IMR-90 (cell line): ENCODE measurements at regions not wholly inside any gene's neighbourhood (a gene's known extent, or its start where the extent isn't known, plus 50 kb on each side); places are given as distances from the start of the nearest gene placed in this dataset.

ENCODE experiments used
- CEBPB ChIP-seq: IDR thresholded peaks from 2 replicates; pipeline ENCODE4 v1.6.1; 2012; ENCODE audit warnings: low read depth, low read length, improper control_type of control experiment
- CHD1 ChIP-seq: IDR thresholded peaks from 2 replicates; pipeline ENCODE4 v1.6.1; 2012; ENCODE audit warnings: low read depth, low read length, improper control_type of control experiment
- CTCF ChIP-seq: conservative IDR thresholded peaks from 2 replicates; pipeline ENCODE4 v1.5.1; 2012; ENCODE audit warnings: mild to moderate bottlenecking, low read depth, low read length, improper control_type of control experiment
- ELK1 ChIP-seq: fragments of 150-350 bp; IDR thresholded peaks from 2 replicates; pipeline ENCODE4 v1.6.1; 2016; ENCODE audit warnings: low read depth, mild to moderate bottlenecking, low read length, moderate library complexity, borderline replicate concordance
- MAFK ChIP-seq: IDR thresholded peaks from 2 replicates; pipeline ENCODE4 v1.6.1; 2012; ENCODE audit warnings: low read depth, low read length, improper control_type of control experiment
- POLR2A ChIP-seq: IDR thresholded peaks from 2 replicates; pipeline ENCODE4 v1.6.1; 2012; ENCODE audit warnings: mild to moderate bottlenecking, low read depth, low read length
- RCOR1 ChIP-seq: IDR thresholded peaks from 2 replicates; pipeline ENCODE4 v1.6.1; 2012; ENCODE audit warnings: mild to moderate bottlenecking, low read length, improper control_type of control experiment; ENCODE audit not compliant: insufficient replicate concordance
- RFX5 ChIP-seq: IDR thresholded peaks from 2 replicates; pipeline ENCODE4 v1.8.0; 2012; ENCODE audit warnings: low read depth, mild to moderate bottlenecking, low read length, moderate library complexity
- USF2 ChIP-seq: fragments of 150-350 bp; IDR thresholded peaks from 2 replicates; pipeline ENCODE4 v1.6.1; 2017; ENCODE audit warnings: mild to moderate bottlenecking, antibody characterized with exemption, low read length, low read depth

GRCh38 chr3:73924048-73924447 lies 299.3 kb upstream of the PDZRN3 start:
- TF ChIP-seq ELK1 (no peak), CTCF (no peak), POLR2A (no peak), CHD1 (no peak), CEBPB (no peak), USF2 (no peak), RFX5 (no peak), MAFK (no peak), RCOR1 (no peak)
